Kasumi-1 (cell line): ENCODE measurements at regions not wholly inside any gene's neighbourhood (a gene's known extent, or its start where the extent isn't known, plus 50 kb on each side); places are given as distances from the start of the nearest gene placed in this dataset.
A peak's percentile ranks its signal among the peaks of the same experiment; 100 is the strongest.

Source experiments
- DNase-seq, 2 experiments: peaks; one replicate each; lab custom pipeline; 2025; lab: John Stamatoyannopoulos, UW

GRCh38 chr6:169339731-169340309 lies 86.2 kb upstream of the THBS2 start:
- no peak for DNase-seq

DNA sequence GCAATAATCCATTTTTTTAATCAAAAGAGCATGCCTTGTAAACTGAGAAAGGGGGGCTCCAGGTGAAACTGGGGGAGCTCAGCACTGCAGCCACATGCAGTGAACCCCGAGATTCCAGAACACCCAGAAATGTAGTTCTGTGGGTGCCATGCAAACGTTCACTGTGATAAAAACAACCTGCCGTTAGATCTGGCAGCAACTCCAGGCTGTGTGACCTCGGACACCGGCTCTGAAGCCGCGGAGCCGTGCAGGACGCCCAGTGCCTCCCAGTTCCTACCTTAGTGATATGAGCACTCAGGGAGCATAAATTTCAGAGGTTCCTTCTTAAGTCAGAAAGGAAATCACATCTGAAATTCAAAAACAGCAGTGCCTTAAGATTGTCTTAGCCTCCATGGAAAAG lies 85.4 kb upstream of the THBS2 start:
- DNase-seq = no peak

DNA sequence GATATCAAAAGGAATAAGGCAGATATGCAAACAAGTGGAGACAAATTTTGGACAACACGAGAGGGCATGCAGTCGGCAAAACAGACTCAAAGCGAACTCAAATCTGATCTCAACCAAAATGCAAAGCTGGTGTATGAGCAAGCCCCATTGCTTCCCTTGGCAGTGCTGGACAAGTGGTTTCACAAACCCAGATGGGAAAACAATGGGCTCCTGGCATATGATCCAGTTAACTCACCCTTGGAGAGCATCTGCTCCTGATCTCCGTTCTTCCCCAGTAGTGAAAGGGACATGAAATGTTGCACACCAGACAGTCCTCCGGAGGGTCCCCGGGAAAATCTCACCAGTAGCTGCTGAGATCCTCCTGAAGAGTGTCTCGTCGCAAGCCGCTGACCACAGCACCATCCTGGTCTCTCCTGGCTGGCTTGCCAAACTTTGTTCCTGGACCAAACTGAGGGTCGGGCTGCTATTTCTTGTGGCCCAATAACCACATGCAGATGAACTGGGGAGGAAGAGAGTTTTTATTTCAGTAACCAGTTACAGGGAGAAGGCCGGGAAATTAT lies 84.3 kb upstream of the THBS2 start:
- DNase-seq = no peak

GRCh38 chr6:169335301-169335700 lies 81.7 kb upstream of the THBS2 start:
- no peak for DNase-seq

DNA sequence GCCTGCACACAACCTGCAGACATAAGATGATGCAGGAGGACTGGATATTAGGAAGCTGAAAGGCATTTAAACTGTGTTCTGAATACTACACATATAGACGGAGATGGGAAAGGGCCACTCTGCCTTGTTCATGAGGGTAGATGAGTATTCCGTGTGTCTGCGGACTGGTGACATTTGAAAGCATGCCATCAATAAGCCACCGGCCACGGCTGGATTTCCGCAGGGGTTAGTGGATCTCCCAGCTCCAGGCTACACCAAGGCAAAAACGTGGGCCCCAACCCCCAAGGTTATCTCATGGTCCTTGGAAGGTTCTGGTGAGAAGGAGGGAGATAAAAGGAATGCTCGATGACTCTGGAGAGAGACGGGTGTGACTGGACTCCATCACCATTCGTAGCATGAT lies 78.6 kb upstream of the THBS2 start:
- no peak for DNase-seq

- no peak for DNase-seq
These were observed 74.6 kb upstream of the THBS2 start for GRCh38 chr6:169328112-169328801.

DNA sequence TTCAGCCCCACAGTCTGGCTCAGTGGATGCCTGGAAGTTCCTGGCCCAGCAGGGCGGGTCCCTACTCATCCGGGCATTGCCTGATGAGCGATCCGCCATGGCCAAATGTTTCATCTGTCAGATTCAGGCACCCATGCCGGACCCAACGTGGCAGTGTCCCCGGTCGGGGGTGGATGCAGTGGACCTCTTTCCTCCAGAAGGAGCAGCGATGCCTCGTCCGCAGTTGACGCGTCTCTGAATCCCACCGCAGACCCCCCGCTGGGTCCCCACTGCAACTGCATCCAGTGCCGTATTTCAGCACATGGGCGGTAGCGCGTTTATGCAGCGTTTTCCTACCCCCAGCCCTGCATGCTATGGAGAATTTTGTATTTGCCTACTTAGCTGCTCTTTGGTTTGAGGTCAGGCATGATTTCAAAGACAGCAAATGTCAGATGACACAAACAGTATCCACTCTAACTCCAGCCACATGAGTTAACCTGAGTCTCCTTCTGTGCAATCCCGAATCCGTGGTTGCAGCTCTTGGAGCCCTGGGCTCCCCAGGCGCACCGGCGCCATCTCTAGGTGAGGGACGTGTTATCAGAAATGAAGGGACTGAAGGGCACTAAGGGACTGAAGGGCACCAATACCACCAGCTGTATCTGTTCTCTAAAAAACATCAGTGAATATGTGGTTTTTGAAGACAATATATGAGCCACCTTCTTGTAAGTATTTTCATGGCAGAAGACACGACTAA lies 72.6 kb upstream of the THBS2 start:
- DNase-seq = peak; percentile 21 to 47

DNA sequence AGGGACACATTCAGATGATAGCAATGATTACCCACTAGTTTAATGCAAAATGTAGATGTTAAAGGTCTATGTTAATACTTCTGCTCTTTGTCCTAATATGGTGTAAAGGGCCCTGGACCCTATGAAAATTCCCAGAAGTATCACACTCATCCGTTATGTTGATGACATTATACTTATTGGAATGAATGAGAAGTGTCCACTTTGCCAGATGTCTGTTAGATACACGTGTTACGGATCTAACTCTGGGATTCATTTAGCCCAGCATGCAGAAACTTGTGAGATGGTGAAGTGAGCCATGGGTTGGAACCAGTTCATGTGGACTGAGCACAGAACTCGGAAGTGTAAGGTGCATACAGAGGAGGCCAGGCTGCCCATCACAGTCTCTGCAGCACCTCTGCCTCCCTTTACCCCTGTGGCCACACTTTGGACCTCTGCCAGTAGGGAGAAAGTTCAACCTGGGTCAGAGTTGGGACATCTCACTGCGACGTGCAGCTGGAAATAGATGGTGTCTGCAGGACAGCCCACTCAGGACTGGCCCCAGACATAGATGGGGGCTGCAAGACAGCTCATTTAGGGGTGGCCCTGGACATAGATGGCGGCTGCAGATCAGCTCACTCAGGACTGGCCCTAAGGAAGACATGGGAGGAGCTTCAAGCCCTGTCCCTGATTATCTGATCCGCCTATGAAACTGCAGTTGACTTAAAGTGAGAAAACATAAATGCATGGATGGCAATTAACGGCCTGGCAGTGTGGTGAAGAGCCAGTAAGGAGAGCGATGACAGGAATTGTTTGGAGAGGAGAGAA lies 71.2 kb upstream of the THBS2 start:
- DNase-seq = no peak

GRCh38 chr6:169324086-169324485 lies 70.4 kb upstream of the THBS2 start:
- DNase-seq = no peak

GRCh38 chr6:169323221-169323620 lies 69.6 kb upstream of the THBS2 start:
- DNase-seq = no peak

- no peak for DNase-seq
These were observed 67.9 kb upstream of the THBS2 start for GRCh38 chr6:169321546-169321945.

GRCh38 chr6:169320013-169320412 lies 66.4 kb upstream of the THBS2 start:
- DNase-seq = no peak

- no peak for DNase-seq
These were observed 64.0 kb upstream of the THBS2 start for GRCh38 chr6:169317441-169318202.

GRCh38 chr6:169316651-169317050 lies 63.0 kb upstream of the THBS2 start:
- DNase-seq = no peak

- no peak for DNase-seq
These were observed 62.4 kb upstream of the THBS2 start for GRCh38 chr6:169315830-169316614.

GRCh38 chr6:169313347-169314010 lies 59.8 kb upstream of the THBS2 start:
- DNase-seq = no peak

- no peak for DNase-seq
These were observed 59.2 kb upstream of the THBS2 start for GRCh38 chr6:169312658-169313346.

GRCh38 chr6:169310983-169311382 lies 57.3 kb upstream of the THBS2 start:
- DNase-seq = no peak
